CD4-positive, CD25-positive, alpha-beta regulatory T cell (primary cell): ENCODE measurements at regions not wholly inside any gene's neighbourhood (a gene's known extent, or its start where the extent isn't known, plus 50 kb on each side); places are given as distances from the start of the nearest gene placed in this dataset.

Experiments used
- ATAC-seq, 2 donors: fragments of 150-1000 bp; cut with Tn5 transposase; one replicate each; pipeline ENCODE4 v1.10.0; 2021; ENCODE audit warnings: low read depth in 2 of 2, moderate number of reproducible peaks in 2 of 2, moderate library complexity in 1 of 2
- DNase-seq, 3 donors: peaks; one replicate each; pipeline versions ENCODE4 v3.0.0 to v3.0.0-alpha.2; 2012 to 2022; ENCODE audit warnings: mixed read lengths in 1 of 3
- H3K27ac ChIP-seq: one replicate; pipeline ENCODE4 v1.7.0; 2013; ENCODE audit warnings: mild to moderate bottlenecking, low read length; ENCODE audit not compliant: insufficient read depth, poor library complexity, severe bottlenecking
- H3K27me3 ChIP-seq: one replicate; pipeline ENCODE4 v1.7.0; 2013; ENCODE audit warnings: low read length; ENCODE audit not compliant: control insufficient read depth, insufficient read depth
- H3K36me3 ChIP-seq: one replicate; pipeline ENCODE4 v1.7.0; 2013; ENCODE audit warnings: mild to moderate bottlenecking, low read length, moderate library complexity; ENCODE audit not compliant: control insufficient read depth, insufficient read depth
- H3K4me1 ChIP-seq: 2 replicates; pipeline ENCODE4 v1.7.0; 2013; ENCODE audit warnings: mild to moderate bottlenecking, low read length; ENCODE audit not compliant: insufficient read depth, control insufficient read depth, poor library complexity, severe bottlenecking
- H3K4me3 ChIP-seq: one replicate; pipeline ENCODE4 v1.7.0; 2013; ENCODE audit warnings: low read depth, mild to moderate bottlenecking, low read length, moderate library complexity
- H3K9me3 ChIP-seq, 2 experiments: 1 replicate in 1 of 2; 2 replicates in 1 of 2; pipeline ENCODE4 v1.7.0; 2013; ENCODE audit warnings: low read length in 2 of 2, mild to moderate bottlenecking in 1 of 2, moderate library complexity in 1 of 2; ENCODE audit not compliant: control insufficient read depth in 2 of 2
- H3K27ac Mint-ChIP-seq, 3 donors: one replicate each; pipeline ENCODE4 v1.8.0; 2020 to 2022; ENCODE audit warnings: mild to moderate bottlenecking in 3 of 3, mixed read lengths in 3 of 3, moderate library complexity in 2 of 3
- H3K27me3 Mint-ChIP-seq: one replicate; pipeline ENCODE4 v1.8.0; 2022; ENCODE audit warnings: mild to moderate bottlenecking, mixed read lengths
- H3K36me3 Mint-ChIP-seq: one replicate; pipeline ENCODE4 v1.8.0; 2020; ENCODE audit warnings: mixed read lengths
- H3K4me1 Mint-ChIP-seq, 4 donors: one replicate each; pipeline ENCODE4 v1.8.0; 2020 to 2022; ENCODE audit warnings: mixed read lengths in 4 of 4, mild to moderate bottlenecking in 1 of 4
- H3K4me3 Mint-ChIP-seq, 4 donors: one replicate each; pipeline ENCODE4 v1.8.0; 2020 to 2022; ENCODE audit warnings: mild to moderate bottlenecking in 4 of 4, mixed read lengths in 4 of 4, moderate library complexity in 3 of 4
- H3K9me3 Mint-ChIP-seq, 7 donors: one replicate each; pipeline ENCODE4 v1.8.0; 2020 to 2022; ENCODE audit warnings: mixed read lengths in 7 of 7, mild to moderate bottlenecking in 3 of 7, moderate library complexity in 2 of 7

DNA sequence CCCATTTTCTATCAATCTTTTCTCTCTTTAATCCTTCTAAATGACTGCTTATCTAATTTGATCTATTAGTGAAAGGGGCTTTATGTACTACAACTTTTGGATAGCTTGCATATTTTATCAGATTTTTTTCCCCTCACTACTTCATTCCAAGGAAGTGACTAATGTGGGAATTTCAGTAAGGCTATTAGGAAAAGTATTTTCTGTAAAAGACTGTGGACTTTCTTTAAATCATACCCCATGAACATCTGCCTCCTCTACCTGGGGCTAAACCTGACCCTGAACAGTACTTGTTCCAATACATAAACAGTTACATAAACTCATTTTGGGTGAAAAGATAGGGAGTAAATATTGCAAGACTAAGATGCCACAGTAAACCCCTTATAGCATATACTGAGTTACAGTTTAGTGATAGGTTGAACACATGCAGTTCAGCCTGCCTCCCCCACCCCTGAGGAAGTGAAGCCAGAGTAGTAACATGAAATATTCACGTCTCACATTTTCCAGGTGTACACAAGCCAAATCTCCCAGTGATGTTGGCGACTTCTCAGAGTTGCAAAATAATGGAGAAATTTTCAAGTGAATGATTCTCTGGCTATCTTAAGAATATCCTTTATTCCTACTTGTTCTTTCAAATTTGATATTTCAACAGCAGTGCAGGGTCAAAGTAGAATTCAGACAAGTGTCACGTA is 590.9 kb upstream of the ZEB2 start:
- Histone ChIP-seq H3K4me3 (no peak overlapping the region), H3K36me3 (no peaks in the 10 kb centered on the region), H3K4me1 (no peaks in the 10 kb centered on the region), H3K9me3 (no peaks in the 10 kb centered on the region), H3K27me3 (no peaks in the 10 kb centered on the region), H3K27ac (no peak overlapping the region)
- no peak for DNase-seq
- Mint-ChIP-seq H3K9me3 (peaks cover 0 to 11% (median 6%) of the 10 kb centered on the region in 7 donors), H3K27me3 (no peaks in the 10 kb centered on the region), H3K4me3 (no peak overlapping the region), H3K27ac (no peak overlapping the region), H3K4me1 (no peaks in the 10 kb centered on the region), H3K36me3 (no peaks in the 10 kb centered on the region)
- ATAC-seq: no peak

GRCh38 chr2:145108959-145109710 is 589.2 kb upstream of the ZEB2 start:
- Mint-ChIP-seq H3K27me3 (no peaks in the 10 kb centered on the region), H3K4me1 (no peaks in the 10 kb centered on the region), H3K4me3 (no peak overlapping the region), H3K27ac (no peak overlapping the region), H3K9me3 (peaks cover 0 to 8% (median 6%) of the 10 kb centered on the region in 7 donors), H3K36me3 (no peaks in the 10 kb centered on the region)
- no peak for ATAC-seq
- Histone ChIP-seq H3K9me3 (no peaks in the 10 kb centered on the region), H3K27ac (no peak overlapping the region), H3K36me3 (no peaks in the 10 kb centered on the region), H3K27me3 (no peaks in the 10 kb centered on the region), H3K4me3 (no peak overlapping the region), H3K4me1 (no peaks in the 10 kb centered on the region)
- no peak for DNase-seq

GRCh38 chr2:145108361-145108778 is 588.5 kb upstream of the ZEB2 start:
- Histone ChIP-seq H3K9me3 (no peaks in the 10 kb centered on the region), H3K36me3 (no peaks in the 10 kb centered on the region), H3K27ac (no peak overlapping the region), H3K27me3 (no peaks in the 10 kb centered on the region), H3K4me3 (no peak overlapping the region), H3K4me1 (no peaks in the 10 kb centered on the region)
- DNase-seq (no peak), ATAC-seq (no peak)
- peaks cover 0 to 6% (median 5%) of the 10 kb centered on the region in 7 donors for H3K9me3 Mint-ChIP-seq
- no peak overlapping the region for H3K4me3 Mint-ChIP-seq
- H3K27ac Mint-ChIP-seq: no peak overlapping the region
- no peaks in the 10 kb centered on the region for H3K36me3 Mint-ChIP-seq
- H3K27me3 Mint-ChIP-seq: no peaks in the 10 kb centered on the region
- no peaks in the 10 kb centered on the region for H3K4me1 Mint-ChIP-seq

DNA sequence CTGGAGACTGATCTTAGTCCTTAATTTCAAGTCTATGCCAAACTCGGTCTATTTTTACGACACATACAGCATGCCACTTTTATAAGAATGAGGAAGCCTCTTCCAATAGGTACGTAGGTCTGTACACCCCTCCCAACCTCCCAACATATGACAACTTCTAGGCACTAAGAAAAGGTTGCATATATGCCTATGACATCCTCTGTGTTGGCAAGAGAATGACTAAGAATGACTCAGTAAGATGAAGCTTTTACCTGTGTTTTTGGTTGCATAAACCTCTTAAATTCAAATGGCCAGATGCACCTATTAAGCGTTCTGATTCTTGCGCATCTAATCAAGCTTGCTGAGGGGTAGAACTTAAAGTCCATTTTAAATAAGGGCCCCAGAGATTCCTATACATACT is 586.4 kb upstream of the ZEB2 start:
- H3K9me3 ChIP-seq: no peaks in the 10 kb centered on the region
- H3K4me1 ChIP-seq: no peaks in the 10 kb centered on the region
- H3K4me3 ChIP-seq: no peak overlapping the region
- DNase-seq: no peak
- no peaks in the 10 kb centered on the region for H3K27me3 ChIP-seq
- H3K9me3 Mint-ChIP-seq: peaks cover 0 to 7% (median 3%) of the 10 kb centered on the region in 7 donors
- no peak overlapping the region for H3K27ac Mint-ChIP-seq
- H3K36me3 Mint-ChIP-seq: no peaks in the 10 kb centered on the region
- no peaks in the 10 kb centered on the region for H3K4me1 Mint-ChIP-seq
- no peak overlapping the region for H3K4me3 Mint-ChIP-seq
- H3K36me3 ChIP-seq: no peaks in the 10 kb centered on the region
- no peak for ATAC-seq
- H3K27me3 Mint-ChIP-seq: no peaks in the 10 kb centered on the region
- no peak overlapping the region for H3K27ac ChIP-seq

- H3K4me3 ChIP-seq: no peak overlapping the region
These were observed 582.8 kb upstream of the ZEB2 start for GRCh38 chr2:145102706-145103105.

GRCh38 chr2:145100301-145100700 is 580.4 kb upstream of the ZEB2 start:
- H3K27ac ChIP-seq: no peak overlapping the region
- H3K27me3 Mint-ChIP-seq: no peaks in the 10 kb centered on the region

More at GRCh38 chr2:145102706-145103105, 582.8 kb upstream of the ZEB2 start:
- ATAC-seq (no peak), DNase-seq (no peak)
- Mint-ChIP-seq H3K36me3 (no peaks in the 10 kb centered on the region), H3K9me3 (peaks cover 0 to 7% (median 0%) of the 10 kb centered on the region in 7 donors), H3K27ac (no peak overlapping the region), H3K27me3 (no peaks in the 10 kb centered on the region), H3K4me3 (no peak overlapping the region), H3K4me1 (no peaks in the 10 kb centered on the region)
- H3K36me3 ChIP-seq: no peaks in the 10 kb centered on the region
- H3K27ac ChIP-seq: no peak overlapping the region
- no peaks in the 10 kb centered on the region for H3K27me3 ChIP-seq
- H3K9me3 ChIP-seq: no peaks in the 10 kb centered on the region
- no peaks in the 10 kb centered on the region for H3K4me1 ChIP-seq

GRCh38 chr2:145096582-145096981 is 576.7 kb upstream of the ZEB2 start:
- Mint-ChIP-seq H3K27ac (no peak overlapping the region), H3K36me3 (no peaks in the 10 kb centered on the region), H3K27me3 (no peaks in the 10 kb centered on the region), H3K9me3 (peaks cover 0 to 6% (median 2%) of the 10 kb centered on the region in 7 donors), H3K4me1 (no peaks in the 10 kb centered on the region), H3K4me3 (no peak overlapping the region)
- H3K9me3 ChIP-seq: no peaks in the 10 kb centered on the region
- H3K36me3 ChIP-seq: no peaks in the 10 kb centered on the region
- no peak overlapping the region for H3K4me3 ChIP-seq
- no peak overlapping the region for H3K27ac ChIP-seq
- H3K4me1 ChIP-seq: no peaks in the 10 kb centered on the region
- DNase-seq: no peak
- H3K27me3 ChIP-seq: no peaks in the 10 kb centered on the region
- no peak for ATAC-seq

More at GRCh38 chr2:145100301-145100700, 580.4 kb upstream of the ZEB2 start:
- Histone ChIP-seq H3K4me3 (no peak overlapping the region), H3K9me3 (no peaks in the 10 kb centered on the region), H3K4me1 (no peaks in the 10 kb centered on the region), H3K27me3 (no peaks in the 10 kb centered on the region), H3K36me3 (no peaks in the 10 kb centered on the region)
- peaks cover 0 to 7% (median 2%) of the 10 kb centered on the region in 7 donors for H3K9me3 Mint-ChIP-seq
- no peaks in the 10 kb centered on the region for H3K4me1 Mint-ChIP-seq
- H3K36me3 Mint-ChIP-seq: no peaks in the 10 kb centered on the region
- no peak for DNase-seq
- H3K27ac Mint-ChIP-seq: no peak overlapping the region
- H3K4me3 Mint-ChIP-seq: no peak overlapping the region
- ATAC-seq: no peak
